H1 (cell line): ENCODE measurements at regions not wholly inside any gene's neighbourhood (a gene's known extent, or its start where the extent isn't known, plus 50 kb on each side); places are given as distances from the start of the nearest gene placed in this dataset.

Experiments
- CTCF ChIA-PET: fragments of 300-600 bp; sonication (Branson Sonifier 250); formaldehyde crosslinking; loops from one replicate; lab custom pipeline; 2021; ENCODE audit not compliant: partially characterized antibody; lab: Charles Lee
- POLR2A ChIA-PET: fragments of 300-600 bp; sonication (Branson Sonifier 250); formaldehyde crosslinking; loops from one replicate; lab custom pipeline; 2021; ENCODE audit warnings: inconsistent platforms; ENCODE audit not compliant: partially characterized antibody; lab: Charles Lee
- DNase-seq, 2 experiments: peaks; one replicate each; pipeline versions ENCODE4 v3.0.0 to v3.0.0-alpha.2; 2010 to 2022; ENCODE audit warnings: low spot score in 2 of 2, low read depth in 1 of 2, mixed read lengths in 1 of 2
- FAIRE-seq: peaks from 2 replicates; lab custom pipeline; 2011; peaks lifted over from hg19 to GRCh38; lab: Jason Lieb, UNC
- H2AFZ ChIP-seq: 2 replicates; pipeline ENCODE4 v1.8.1; 2012; ENCODE audit warnings: low read length, inconsistent platforms
- H2AK5ac ChIP-seq: 2 replicates; pipeline ENCODE4 v1.6.1; 2013; ENCODE audit warnings: low read depth, low read length
- H2BK120ac ChIP-seq: replicated peaks from 2 replicates; pipeline ENCODE3; 2013; ENCODE audit warnings: low read depth, low read length, inconsistent platforms
- H2BK12ac ChIP-seq: 2 replicates; pipeline ENCODE4 v1.6.1; 2013; ENCODE audit warnings: low read depth, low read length
- H2BK15ac ChIP-seq: 2 replicates; pipeline ENCODE4 v1.6.1; 2013; ENCODE audit warnings: low read length
- H2BK20ac ChIP-seq: 2 replicates; pipeline ENCODE4 v1.6.1; 2013; ENCODE audit warnings: low read length
- H2BK5ac ChIP-seq: 2 replicates; pipeline ENCODE4 v1.6.1; 2013; ENCODE audit warnings: low read depth, low read length
- H3K14ac ChIP-seq: 2 replicates; pipeline ENCODE4 v1.6.1; 2013; ENCODE audit warnings: inconsistent platforms; ENCODE audit not compliant: insufficient read length
- H3K18ac ChIP-seq: 2 replicates; pipeline ENCODE4 v1.6.1; 2013; ENCODE audit warnings: low read length; ENCODE audit errors: extremely low read depth
- H3K23ac ChIP-seq: 2 replicates; pipeline ENCODE4 v1.6.1; 2013; ENCODE audit warnings: inconsistent platforms; ENCODE audit not compliant: insufficient read length
- H3K23me2 ChIP-seq: 2 replicates; pipeline ENCODE4 v1.6.1; 2013; ENCODE audit warnings: low read depth, low read length
- H3K27ac ChIP-seq: 2 replicates; pipeline ENCODE4 v1.6.1; 2011; ENCODE audit warnings: low read depth, low read length, inconsistent platforms
- H3K27me3 ChIP-seq, 4 experiments: replicated peaks in 1 of 4; 1 replicate in 1 of 4; 2 replicates in 3 of 4; pipeline versions ENCODE4 v1.6.1 to v1.8.1; 2011 to 2013; ENCODE audit warnings: low read length in 3 of 4, mild to moderate bottlenecking in 3 of 4, inconsistent platforms in 2 of 4, mixed read lengths in 2 of 4, moderate library complexity in 1 of 4; ENCODE audit not compliant: control insufficient read depth in 3 of 4, insufficient read depth in 3 of 4; ENCODE audit errors: extremely low read depth in 1 of 4
- H3K36me3 ChIP-seq, 4 experiments: 2 replicates each; pipeline versions ENCODE4 v1.6.1 to v1.8.1; 2011 to 2013; ENCODE audit warnings: mild to moderate bottlenecking in 4 of 4, low read length in 3 of 4, moderate library complexity in 2 of 4, control low read depth in 1 of 4, inconsistent platforms in 1 of 4; ENCODE audit not compliant: insufficient read depth in 4 of 4, control insufficient read depth in 2 of 4
- H3K4ac ChIP-seq: replicated peaks from 2 replicates; pipeline ENCODE3; 2013; ENCODE audit warnings: low read length, low read depth, mixed read lengths, inconsistent platforms; ENCODE audit not compliant: insufficient read length
- H3K4me1 ChIP-seq, 4 experiments: replicated peaks in 1 of 4; 1 replicate in 1 of 4; 2 replicates in 3 of 4; pipeline versions ENCODE4 v1.6.1 to v1.8.1; 2011 to 2013; ENCODE audit warnings: low read length in 3 of 4, inconsistent platforms in 2 of 4, mixed read lengths in 1 of 4; ENCODE audit not compliant: insufficient read depth in 4 of 4, control insufficient read depth in 3 of 4
- H3K4me2 ChIP-seq, 2 experiments: 2 replicates each; pipeline versions ENCODE4 v1.6.1 to v1.8.1; 2011 to 2013; ENCODE audit warnings: low read depth in 2 of 2, low read length in 2 of 2, control low read depth in 1 of 2, inconsistent platforms in 1 of 2, mild to moderate bottlenecking in 1 of 2; ENCODE audit not compliant: insufficient read depth in 1 of 2
- H3K4me3 ChIP-seq, 4 experiments: fragments of 200-600, 300-600 bp in 1 of 4; sonication (generic), shearing (Covaris generic), sonication (Bioruptor Twin) in 1 of 4; 2 replicates each; pipeline versions ENCODE4 v1.5.1 to v1.8.1; 2011 to 2016; ENCODE audit warnings: low read length in 4 of 4, low read depth in 3 of 4, control low read depth in 2 of 4, inconsistent platforms in 2 of 4, mild to moderate bottlenecking in 2 of 4, mixed read lengths in 1 of 4, moderate library complexity in 1 of 4; ENCODE audit not compliant: insufficient read depth in 2 of 4; ENCODE audit errors: extremely low read depth in 1 of 4
- H3K56ac ChIP-seq: replicated peaks from 2 replicates; pipeline ENCODE3; 2013; ENCODE audit warnings: low read depth, mild to moderate bottlenecking, mixed read lengths, low read length, inconsistent platforms; ENCODE audit not compliant: insufficient read length
- H3K79me1 ChIP-seq: 2 replicates; pipeline ENCODE4 v1.6.1; 2013; ENCODE audit warnings: low read depth, low read length, control low read depth
- H3K79me2 ChIP-seq, 2 experiments: 2 replicates each; pipeline versions ENCODE4 v1.6.1 to v1.8.1; 2012 to 2013; ENCODE audit warnings: low read length in 2 of 2, mild to moderate bottlenecking in 2 of 2, inconsistent platforms in 1 of 2; ENCODE audit not compliant: insufficient read depth in 2 of 2, control insufficient read depth in 1 of 2
- H3K9ac ChIP-seq, 4 experiments: replicated peaks in 1 of 4; 1 replicate in 1 of 4; 2 replicates in 3 of 4; pipeline versions ENCODE4 v1.6.1 to v1.8.1; 2011 to 2013; ENCODE audit warnings: low read depth in 3 of 4, low read length in 3 of 4, control low read depth in 2 of 4, mild to moderate bottlenecking in 2 of 4, moderate library complexity in 2 of 4, inconsistent platforms in 1 of 4; ENCODE audit errors: extremely low read depth in 1 of 4
- H3K9me3 ChIP-seq, 2 experiments: 2 replicates each; pipeline versions ENCODE4 v1.6.1 to v1.8.1; 2012 to 2013; ENCODE audit warnings: mild to moderate bottlenecking in 2 of 2, moderate library complexity in 2 of 2, control low read depth in 1 of 2, inconsistent platforms in 1 of 2, low read depth in 1 of 2, low read length in 1 of 2, mixed read lengths in 1 of 2; ENCODE audit not compliant: insufficient read depth in 2 of 2
- H4K20me1 ChIP-seq, 2 experiments: replicated peaks in 1 of 2; 2 replicates each; pipeline versions ENCODE3 to v1.8.1; 2011 to 2013; ENCODE audit warnings: inconsistent platforms in 2 of 2, low read length in 2 of 2, mild to moderate bottlenecking in 1 of 2; ENCODE audit not compliant: insufficient read depth in 2 of 2, control insufficient read depth in 1 of 2
- H4K5ac ChIP-seq: 2 replicates; pipeline ENCODE4 v1.6.1; 2013; ENCODE audit warnings: low read length, low read depth, mixed read lengths, inconsistent platforms; ENCODE audit not compliant: insufficient read length
- H4K8ac ChIP-seq: 2 replicates; pipeline ENCODE4 v1.8.0; 2013; ENCODE audit warnings: mild to moderate bottlenecking, moderate library complexity, low read length, inconsistent platforms; ENCODE audit not compliant: insufficient read depth; ENCODE audit errors: extremely low read depth
- H4K91ac ChIP-seq: replicated peaks from 2 replicates; pipeline ENCODE3; 2013; ENCODE audit warnings: low read length, mixed read lengths, inconsistent platforms; ENCODE audit not compliant: insufficient read length
- KDM4A ChIP-seq: IDR thresholded peaks from one replicate; pipeline ENCODE4 v1.7.1; 2012; ENCODE audit warnings: low read depth, mild to moderate bottlenecking, moderate library complexity, low read length, inconsistent platforms; ENCODE audit not compliant: severe bottlenecking
- PHF8 ChIP-seq: fragments of 200-600 bp; sonication (generic); conservative IDR thresholded peaks from 2 replicates; pipeline ENCODE4 v1.7.1; 2012; ENCODE audit warnings: low read depth, mild to moderate bottlenecking, inconsistent platforms, low read length, moderate library complexity
- WGBS, 2 experiments: shearing (Covaris generic) in 1 of 2; methylation state at CpG; one replicate each; pipeline versions ENCODE4 v1.1.6 to v1.1.7; 2013 to 2015; ENCODE audit warnings: low lambda C conversion rate in 2 of 2, mixed read lengths in 2 of 2, inconsistent platforms in 1 of 2, low coverage in 1 of 2, missing lambda C conversion rate in 1 of 2; ENCODE audit not compliant: insufficient replicate concordance in 2 of 2, insufficient coverage in 1 of 2, insufficient read length in 1 of 2; ENCODE audit errors: extremely low coverage in 1 of 2, missing lambda C conversion rate in 1 of 2; 5-methylcytosine and 5-hydroxymethylcytosine counted together

DNA sequence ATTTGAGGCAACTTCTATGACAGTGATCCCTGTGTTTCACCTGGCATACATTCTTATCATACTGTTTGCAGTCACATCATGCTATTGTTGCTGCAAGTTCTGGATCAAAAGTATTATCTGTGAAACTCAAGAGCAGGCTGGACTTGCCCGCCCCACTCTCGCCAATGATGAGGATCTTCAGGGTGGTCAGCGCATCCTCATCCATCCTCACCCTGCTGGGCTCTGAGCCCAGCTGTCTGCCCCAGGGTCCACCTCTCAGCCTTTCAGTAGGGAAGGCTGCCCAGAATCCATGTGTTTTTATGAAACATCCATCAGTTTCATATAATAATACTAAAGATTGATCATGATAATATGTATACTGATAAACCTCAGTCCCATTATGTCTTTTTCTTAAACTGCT lies 55.4 kb upstream of the KIF5B start:
- Histone ChIP-seq H3K9me3 (peaks cover 0 to 4% of the 10 kb centered on the region in 2 experiments; a peak in 1 of 4 replicates), H3K56ac (no peak overlapping the region), H2BK12ac (no peak overlapping the region), H3K14ac (no peak overlapping the region), H2BK15ac (no peak overlapping the region), H3K23ac (no peak overlapping the region), H3K79me2 (no peaks in the 10 kb centered on the region), H3K27ac (no peak overlapping the region), H2AK5ac (no peak overlapping the region), H2BK5ac (no peak overlapping the region), H2AFZ (no peak overlapping the region)
- TF ChIP-seq PHF8 (no peak), KDM4A (no peak)
- TF ChIP-seq, all 59 proteins: peak for 0
- no peak overlapping the region for H4K8ac ChIP-seq
- no peak overlapping the region for H4K5ac ChIP-seq
- no peak overlapping the region for H3K4me3 ChIP-seq
- DNase-seq = no peak
- H3K36me3 ChIP-seq = no peaks in the 10 kb centered on the region
- H3K23me2 ChIP-seq = no peaks in the 10 kb centered on the region
- H2BK120ac ChIP-seq = no peak overlapping the region
- H3K4me1 ChIP-seq = no peaks in the 10 kb centered on the region; a peak in 1 of 7 replicates
- H3K79me1 ChIP-seq = no peaks in the 10 kb centered on the region
- no peak for FAIRE-seq
- no peak overlapping the region for H3K4ac ChIP-seq
- H2BK20ac ChIP-seq = no peak overlapping the region
- ChIA-PET CTCF (no interaction called here), POLR2A (no interaction called here)
- H3K9ac ChIP-seq = no peak overlapping the region
- no peaks in the 10 kb centered on the region for H4K20me1 ChIP-seq
- WGBS, 2 experiments = 92% methylated on average over 3 of the region's 3 CpGs; no CpG with 5 or more reads in 1 of the 2 experiments
- no peaks in the 10 kb centered on the region; a peak in 1 of 7 replicates for H3K27me3 ChIP-seq
- no peak overlapping the region for H3K18ac ChIP-seq
- no peak overlapping the region for H4K91ac ChIP-seq
- no peak overlapping the region for H3K4me2 ChIP-seq
